Mononuclear cell (primary cell): ENCODE measurements at regions not wholly inside any gene's neighbourhood (a gene's known extent, or its start where the extent isn't known, plus 50 kb on each side); places are given as distances from the start of the nearest gene placed in this dataset.

ENCODE experiments used
- H3K27me3 ChIP-seq: 2 replicates; pipeline ENCODE4 v1.6.0; 2011; ENCODE audit warnings: low read length, control low read depth; ENCODE audit not compliant: insufficient read depth
- H3K4me1 ChIP-seq: 2 replicates; pipeline ENCODE4 v1.5.1; 2011; ENCODE audit warnings: mild to moderate bottlenecking, low read length, control low read depth; ENCODE audit not compliant: insufficient read depth
- H3K4me3 ChIP-seq: 2 replicates; pipeline ENCODE4 v1.5.1; 2011; ENCODE audit warnings: mild to moderate bottlenecking, low read length, moderate library complexity
- H3K9me3 ChIP-seq: 2 replicates; pipeline ENCODE4 v1.5.1; 2011; ENCODE audit warnings: low read depth, mild to moderate bottlenecking, control low read depth, low read length

DNA sequence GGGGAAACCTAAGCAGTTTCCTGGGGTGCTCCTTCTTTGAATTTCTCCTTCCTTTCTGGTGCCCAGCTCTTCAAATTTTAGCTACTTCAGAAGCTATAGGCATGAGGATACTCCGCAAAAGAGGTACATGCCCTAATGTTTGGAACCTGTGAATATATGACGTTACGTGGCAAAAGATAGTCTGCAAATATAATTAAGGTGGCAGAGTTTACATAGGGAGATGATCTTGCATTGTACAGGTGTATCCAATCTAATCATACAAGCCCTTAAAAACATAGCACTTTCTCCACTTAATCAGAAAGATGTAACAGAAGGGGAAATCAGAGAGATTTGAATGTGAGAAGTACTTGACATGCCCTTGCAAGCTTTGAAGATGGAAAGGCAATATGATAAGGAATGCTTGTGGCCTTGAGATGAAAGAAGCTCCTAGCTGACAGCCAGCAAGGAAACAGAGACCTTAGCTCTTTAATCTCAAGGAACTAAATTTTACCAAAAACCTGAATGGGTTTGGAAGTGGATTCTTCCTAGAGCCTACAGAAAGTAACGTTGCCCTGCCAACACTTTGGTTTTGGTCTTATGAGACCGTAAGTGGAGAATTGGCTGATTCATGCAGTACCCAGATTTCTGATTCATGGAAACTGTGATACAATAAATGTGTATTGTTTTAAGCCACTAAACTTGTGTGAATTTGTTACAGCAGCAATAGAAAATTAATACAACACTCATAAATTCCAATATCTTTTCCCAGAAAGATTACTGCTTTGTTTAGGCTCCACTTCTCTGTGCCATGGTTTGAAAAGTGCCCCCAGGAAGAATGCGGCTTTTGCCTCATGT, 268.4 kb downstream of the FAM170A start:
- H3K27me3 ChIP-seq = no peaks in the 10 kb centered on the region
- H3K4me3 ChIP-seq = no peak overlapping the region
- H3K9me3 ChIP-seq = no peaks in the 10 kb centered on the region

GRCh38 chr5:119899981-119900380, 270.6 kb downstream of the FAM170A start:
- Histone ChIP-seq H3K9me3 (no peaks in the 10 kb centered on the region), H3K4me1 (no peaks in the 10 kb centered on the region), H3K27me3 (no peaks in the 10 kb centered on the region), H3K4me3 (no peak overlapping the region)

More for the DNA sequence above, 268.4 kb downstream of the FAM170A start:
- H3K4me1 ChIP-seq = no peaks in the 10 kb centered on the region

DNA sequence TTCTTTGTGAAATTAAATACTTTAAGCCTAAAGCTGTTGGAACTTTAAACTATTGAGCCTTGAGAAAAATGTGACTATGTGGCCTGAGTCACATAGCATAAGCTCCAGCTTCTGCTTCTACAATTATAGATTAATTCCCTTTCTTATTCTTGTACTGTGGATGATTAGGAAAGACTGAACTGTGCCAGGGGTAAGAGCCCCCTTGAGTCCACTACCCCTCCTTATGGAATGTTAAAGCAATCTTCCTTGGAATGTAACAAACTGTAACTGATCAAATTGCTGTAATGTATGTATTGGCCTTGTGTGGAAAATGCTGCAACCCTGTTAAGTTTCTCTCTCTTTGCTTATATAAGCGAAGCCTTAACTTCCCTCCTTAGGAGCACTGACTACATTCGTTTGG, 273.2 kb downstream of the FAM170A start:
- no peak overlapping the region for H3K4me3 ChIP-seq
- no peaks in the 10 kb centered on the region for H3K27me3 ChIP-seq
- no peaks in the 10 kb centered on the region for H3K4me1 ChIP-seq
- H3K9me3 ChIP-seq = no peaks in the 10 kb centered on the region

DNA sequence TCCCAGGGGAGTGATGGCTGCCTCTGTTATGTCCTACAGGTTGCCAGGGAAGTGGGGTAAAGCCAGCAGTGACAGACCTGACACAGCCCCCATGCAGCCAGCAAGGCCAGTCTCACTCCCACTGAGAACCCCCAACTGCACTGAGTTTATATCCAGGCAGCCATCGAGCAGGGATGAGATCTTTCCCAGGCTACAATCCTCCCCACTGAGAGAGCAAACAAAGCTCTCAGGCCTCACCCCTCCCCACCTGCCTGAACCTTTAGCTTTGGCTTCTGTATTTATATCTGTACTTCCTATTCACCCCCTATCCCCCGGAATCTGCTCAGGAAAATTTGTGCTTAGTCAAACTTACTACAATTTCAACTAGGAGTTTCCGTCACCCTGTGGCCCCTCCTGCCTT, 284.1 kb downstream of the FAM170A start:
- H3K9me3 ChIP-seq = no peaks in the 10 kb centered on the region
- H3K4me1 ChIP-seq = no peaks in the 10 kb centered on the region
- no peak overlapping the region for H3K4me3 ChIP-seq
- H3K27me3 ChIP-seq = no peaks in the 10 kb centered on the region

- Histone ChIP-seq H3K4me3 (no peak overlapping the region), H3K27me3 (no peaks in the 10 kb centered on the region), H3K4me1 (no peaks in the 10 kb centered on the region), H3K9me3 (no peaks in the 10 kb centered on the region)
Measured at GRCh38 chr5:119919279-119919678, 289.9 kb downstream of the FAM170A start.

DNA sequence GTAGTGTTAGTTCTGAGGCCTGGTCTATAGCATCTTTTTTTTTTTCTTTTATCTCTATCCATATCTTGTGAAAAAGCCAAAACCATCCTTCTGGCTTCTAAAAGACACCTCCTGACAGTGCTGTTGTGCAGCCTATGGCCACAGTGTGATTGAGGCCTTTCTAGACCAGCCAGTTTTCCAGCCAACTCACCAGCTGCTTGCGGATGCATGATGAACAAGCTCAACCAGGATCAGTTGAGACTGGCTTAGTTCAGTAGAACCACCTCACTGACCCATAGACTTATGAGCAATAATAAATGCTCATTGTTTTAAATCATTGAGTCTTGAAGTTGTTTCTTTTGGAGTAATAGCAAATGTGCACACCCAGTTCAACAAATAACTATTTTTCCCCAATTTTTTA, 296.9 kb downstream of the FAM170A start:
- no peaks in the 10 kb centered on the region for H3K27me3 ChIP-seq
- no peaks in the 10 kb centered on the region for H3K9me3 ChIP-seq
- no peak overlapping the region for H3K4me3 ChIP-seq
- H3K4me1 ChIP-seq = no peaks in the 10 kb centered on the region

- no peaks in the 10 kb centered on the region for H3K4me1 ChIP-seq
- no peaks in the 10 kb centered on the region for H3K27me3 ChIP-seq
- no peak overlapping the region for H3K4me3 ChIP-seq
- no peaks in the 10 kb centered on the region for H3K9me3 ChIP-seq
Measured at GRCh38 chr5:119928974-119929373, 299.6 kb downstream of the FAM170A start.

GRCh38 chr5:119930490-119930889, 301.1 kb downstream of the FAM170A start:
- Histone ChIP-seq H3K4me3 (no peak overlapping the region), H3K27me3 (no peaks in the 10 kb centered on the region), H3K9me3 (no peaks in the 10 kb centered on the region)

DNA sequence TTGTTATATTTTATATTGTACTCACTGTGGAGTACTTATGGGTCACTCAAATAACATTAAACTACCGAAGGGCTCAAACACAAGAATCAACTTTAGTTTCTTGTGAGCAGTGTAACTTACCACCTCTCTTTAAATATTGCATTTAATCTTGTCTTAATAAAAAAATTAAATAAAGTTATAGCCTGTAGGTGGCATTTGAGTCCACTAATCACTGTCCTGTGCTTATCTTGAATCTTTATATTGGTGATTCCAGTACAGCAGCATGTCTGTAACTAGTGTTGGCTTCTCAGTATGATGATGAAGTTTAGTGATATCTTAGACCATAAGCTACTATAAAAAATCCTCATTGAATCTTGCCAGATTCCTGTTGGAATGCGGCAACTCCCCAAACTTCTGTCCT, 313.8 kb downstream of the FAM170A start:
- Histone ChIP-seq H3K9me3 (peaks cover 9% of the 10 kb centered on the region), H3K4me1 (no peaks in the 10 kb centered on the region), H3K27me3 (no peaks in the 10 kb centered on the region), H3K4me3 (no peak overlapping the region)

More at GRCh38 chr5:119930490-119930889, 301.1 kb downstream of the FAM170A start:
- no peaks in the 10 kb centered on the region for H3K4me1 ChIP-seq

- H3K27me3 ChIP-seq = no peaks in the 10 kb centered on the region
- H3K9me3 ChIP-seq = peaks cover 9% of the 10 kb centered on the region
- no peaks in the 10 kb centered on the region for H3K4me1 ChIP-seq
- H3K4me3 ChIP-seq = no peak overlapping the region
Measured at GRCh38 chr5:119945691-119946090, 316.3 kb downstream of the FAM170A start.

DNA sequence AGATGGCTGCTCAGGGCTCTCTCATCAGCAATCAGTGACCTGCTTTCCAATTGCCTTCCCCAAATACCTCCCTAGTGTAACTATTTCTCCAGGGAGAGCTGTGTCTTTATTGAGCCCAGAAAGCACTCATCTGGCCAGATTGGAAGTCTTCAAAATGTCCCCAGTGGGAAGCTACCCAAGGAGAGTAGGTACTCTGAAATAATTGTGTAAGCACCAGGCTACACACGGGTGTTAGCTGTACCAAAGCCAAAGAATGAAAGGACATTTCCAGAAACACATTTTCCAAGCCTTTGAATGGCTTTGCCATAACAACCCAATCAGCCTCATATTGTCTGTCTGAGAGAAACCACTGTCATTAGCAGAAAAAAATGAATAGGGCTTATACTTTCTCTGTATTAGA, 318.8 kb downstream of the FAM170A start:
- Histone ChIP-seq H3K27me3 (no peaks in the 10 kb centered on the region), H3K4me1 (no peaks in the 10 kb centered on the region), H3K4me3 (no peak overlapping the region), H3K9me3 (peaks cover 9% of the 10 kb centered on the region)

DNA sequence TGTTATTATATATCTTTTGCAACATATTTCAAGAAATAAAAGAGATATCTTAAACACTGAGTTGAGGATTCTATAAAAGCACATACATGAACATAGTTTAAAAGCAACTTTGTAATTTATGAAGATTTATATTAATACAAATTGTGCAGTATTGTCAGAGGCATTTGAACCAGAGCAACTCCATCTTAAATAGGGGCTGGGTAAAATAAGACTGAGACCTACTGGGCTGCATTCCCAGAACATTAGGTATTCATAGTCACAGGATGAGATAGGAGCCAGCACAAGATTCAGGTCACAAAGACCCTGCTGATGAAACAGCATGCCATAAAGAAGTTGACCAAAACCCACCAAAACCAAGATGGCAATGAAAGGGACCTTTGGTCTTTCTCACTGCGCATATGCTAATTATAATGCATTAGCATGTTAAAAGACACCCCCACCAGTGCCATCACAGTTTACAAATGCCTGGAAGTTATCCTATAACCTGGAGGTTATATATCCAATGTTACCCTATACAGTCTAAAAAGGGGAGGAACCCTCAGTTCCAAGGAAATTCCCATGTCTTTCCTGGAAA, 320.2 kb downstream of the FAM170A start:
- Histone ChIP-seq H3K27me3 (no peaks in the 10 kb centered on the region), H3K4me1 (no peaks in the 10 kb centered on the region), H3K9me3 (peaks cover 9% of the 10 kb centered on the region), H3K4me3 (no peak overlapping the region)

DNA sequence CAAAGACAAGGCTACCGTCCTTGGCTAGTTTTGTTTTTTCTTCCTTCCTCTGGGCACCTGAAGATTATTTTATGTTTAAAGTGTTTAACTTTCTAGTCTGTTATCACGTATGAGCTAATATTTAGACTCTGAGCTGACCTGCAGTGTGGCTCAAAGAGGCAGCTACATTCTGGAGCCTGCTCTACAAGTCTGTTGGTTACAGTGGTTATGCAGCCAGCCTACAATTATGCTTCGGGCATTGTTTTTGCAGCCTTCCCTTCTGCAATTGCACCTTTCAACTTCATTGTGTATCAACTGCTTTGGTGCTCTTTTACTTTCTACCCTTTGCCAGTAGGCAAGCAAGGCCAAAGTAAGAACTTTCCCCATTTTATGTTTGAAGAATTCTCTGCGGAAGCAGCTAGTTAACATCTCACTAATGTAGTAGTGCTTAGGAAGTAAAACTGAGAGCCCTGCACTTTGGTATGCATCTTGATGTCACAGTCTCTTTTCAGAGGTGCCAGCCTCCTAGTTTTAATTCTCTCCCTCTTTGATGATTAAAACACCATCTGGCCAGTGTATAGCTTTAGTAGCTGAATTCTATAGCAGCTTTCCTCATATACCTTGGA, 322.1 kb downstream of the FAM170A start:
- Histone ChIP-seq H3K27me3 (no peaks in the 10 kb centered on the region), H3K9me3 (peaks cover 1% of the 10 kb centered on the region), H3K4me3 (no peak overlapping the region)

GRCh38 chr5:119953474-119953873, 324.1 kb downstream of the FAM170A start:
- H3K9me3 ChIP-seq = no peaks in the 10 kb centered on the region
- no peaks in the 10 kb centered on the region for H3K4me1 ChIP-seq
- H3K27me3 ChIP-seq = no peaks in the 10 kb centered on the region
- no peak overlapping the region for H3K4me3 ChIP-seq

More for the DNA sequence above, 322.1 kb downstream of the FAM170A start:
- no peaks in the 10 kb centered on the region for H3K4me1 ChIP-seq

- no peaks in the 10 kb centered on the region for H3K9me3 ChIP-seq
- H3K4me3 ChIP-seq = no peak overlapping the region
- no peaks in the 10 kb centered on the region for H3K4me1 ChIP-seq
- no peaks in the 10 kb centered on the region for H3K27me3 ChIP-seq
Measured at GRCh38 chr5:119954106-119954505, 324.7 kb downstream of the FAM170A start.
